ENCODE measurements at regions not wholly inside any gene's neighbourhood (a gene's known extent, or its start where the extent isn't known, plus 50 kb on each side); places are given as distances from the start of the nearest gene placed in this dataset.

DNA sequence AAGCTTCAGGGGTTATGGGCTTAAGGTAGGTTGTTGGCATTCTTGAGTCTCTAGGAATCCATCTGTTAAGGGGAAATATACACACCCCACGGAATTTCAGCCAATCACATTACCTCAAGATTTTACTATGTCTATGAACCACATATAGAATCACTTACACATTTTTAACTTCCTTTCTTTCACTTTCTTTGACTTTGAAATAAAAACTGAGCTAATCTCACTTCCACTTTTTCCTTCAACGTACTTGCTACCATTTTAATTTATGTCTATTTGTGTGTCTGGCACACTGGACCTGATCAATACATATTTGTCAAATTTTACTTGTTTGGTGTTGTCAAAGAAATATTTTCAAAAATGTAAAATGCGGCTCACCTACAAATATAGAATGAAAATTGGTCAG lies 545.4 kb upstream of the JAG1 start:
- TF ChIP-seq EZH2 (IDR thresholded peaks at IDR 0.05; ENCODE audit: low read depth) = no peak
- TF ChIP-seq, protein P1, sequence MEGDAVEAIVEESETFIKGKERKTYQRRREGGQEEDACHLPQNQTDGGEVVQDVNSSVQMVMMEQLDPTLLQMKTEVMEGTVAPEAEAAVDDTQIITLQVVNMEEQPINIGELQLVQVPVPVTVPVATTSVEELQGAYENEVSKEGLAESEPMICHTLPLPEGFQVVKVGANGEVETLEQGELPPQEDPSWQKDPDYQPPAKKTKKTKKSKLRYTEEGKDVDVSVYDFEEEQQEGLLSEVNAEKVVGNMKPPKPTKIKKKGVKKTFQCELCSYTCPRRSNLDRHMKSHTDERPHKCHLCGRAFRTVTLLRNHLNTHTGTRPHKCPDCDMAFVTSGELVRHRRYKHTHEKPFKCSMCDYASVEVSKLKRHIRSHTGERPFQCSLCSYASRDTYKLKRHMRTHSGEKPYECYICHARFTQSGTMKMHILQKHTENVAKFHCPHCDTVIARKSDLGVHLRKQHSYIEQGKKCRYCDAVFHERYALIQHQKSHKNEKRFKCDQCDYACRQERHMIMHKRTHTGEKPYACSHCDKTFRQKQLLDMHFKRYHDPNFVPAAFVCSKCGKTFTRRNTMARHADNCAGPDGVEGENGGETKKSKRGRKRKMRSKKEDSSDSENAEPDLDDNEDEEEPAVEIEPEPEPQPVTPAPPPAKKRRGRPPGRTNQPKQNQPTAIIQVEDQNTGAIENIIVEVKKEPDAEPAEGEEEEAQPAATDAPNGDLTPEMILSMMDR (conservative IDR thresholded peaks at IDR 0.05) = no peak
